Left ventricle myocardium superior (tissue), 1 donor: ENCODE measurements at regions not wholly inside any gene's neighbourhood (a gene's known extent, or its start where the extent isn't known, plus 50 kb on each side); places are given as distances from the start of the nearest gene placed in this dataset.
"Not testable (repeated sequence)": the region's sequence is repeated elsewhere in the genome, so short reads cannot be mapped to it uniquely, and the experiment has no call there.

ENCODE experiments used
- ATAC-seq: fragments of 200-7000 bp; cut with Tn5 transposase; one replicate; pipeline ENCODE4 v1.9.1; 2020; ENCODE audit warnings: mild to moderate bottlenecking, moderate library complexity
- DNase-seq: peaks from one replicate; pipeline ENCODE4 v3.0.0-alpha.2; 2020
- intact Hi-C: fragments of 100-400 bp; cut with micrococcal nuclease; formaldehyde crosslinking; loops from one replicate; pipeline ENCODE4 v1.11.0; 2022
- donor health status: DM: no; HTN: yes; CAD: no; lungs with severe emphysema.

DNA sequence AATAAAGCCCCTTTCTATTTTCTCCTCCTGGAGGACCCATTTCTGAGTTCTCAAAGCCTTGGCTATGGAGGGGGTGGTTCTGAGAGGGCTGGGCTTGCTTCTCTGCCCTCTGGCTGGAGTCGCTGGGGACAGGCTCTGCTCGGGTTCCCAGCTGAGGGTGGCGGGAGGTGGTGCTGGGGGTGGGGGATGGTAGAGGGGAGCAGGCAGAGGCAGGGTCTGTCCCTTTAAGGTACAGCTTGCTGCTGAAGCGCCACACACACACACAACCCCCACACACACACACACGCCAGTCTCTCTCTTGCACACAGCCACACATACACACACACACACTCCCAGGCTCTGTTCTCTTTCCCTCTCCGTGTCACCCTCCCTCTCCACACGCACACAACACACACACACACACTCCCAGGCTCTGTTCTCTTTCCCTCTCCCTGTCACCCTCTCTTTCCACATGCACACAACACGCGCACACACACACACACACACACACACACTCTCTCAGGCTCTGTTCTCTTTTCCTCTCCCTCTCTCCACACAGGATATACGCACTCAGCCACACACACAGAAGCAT lies 69.8 kb upstream of the SSBP3 start:
- DNase-seq (no peak), ATAC-seq (peak; percentile 36)
- intact Hi-C loops, result no loop called here

DNA sequence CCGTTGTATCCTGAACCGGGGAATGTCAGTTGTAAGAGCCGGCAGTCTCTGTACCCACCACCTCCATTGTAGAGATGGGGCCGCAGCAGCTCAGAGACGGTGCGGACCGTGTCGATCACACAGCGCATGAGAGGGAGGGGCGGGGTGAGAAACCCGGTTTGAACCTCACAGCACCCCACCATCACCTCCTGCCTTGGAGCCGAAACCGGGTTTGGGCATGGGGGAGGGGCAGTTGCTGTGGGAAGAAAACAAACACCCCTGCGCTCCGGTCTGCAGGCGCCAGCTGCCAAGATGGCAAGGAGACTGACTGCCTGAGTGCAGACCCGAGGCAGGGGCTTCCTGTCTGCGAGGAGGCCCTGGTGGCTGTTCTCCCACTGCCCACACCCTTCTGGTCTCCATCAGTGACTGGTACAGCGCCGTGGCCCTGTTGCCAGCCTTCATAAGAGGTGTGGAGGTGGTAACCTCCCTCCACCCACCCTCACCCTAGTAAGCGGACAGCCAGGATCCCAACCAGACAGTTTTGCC lies 69.2 kb upstream of the SSBP3 start:
- intact Hi-C loops, result no loop called here
- DNase-seq (no peak), ATAC-seq (peak; percentile 19)

DNA sequence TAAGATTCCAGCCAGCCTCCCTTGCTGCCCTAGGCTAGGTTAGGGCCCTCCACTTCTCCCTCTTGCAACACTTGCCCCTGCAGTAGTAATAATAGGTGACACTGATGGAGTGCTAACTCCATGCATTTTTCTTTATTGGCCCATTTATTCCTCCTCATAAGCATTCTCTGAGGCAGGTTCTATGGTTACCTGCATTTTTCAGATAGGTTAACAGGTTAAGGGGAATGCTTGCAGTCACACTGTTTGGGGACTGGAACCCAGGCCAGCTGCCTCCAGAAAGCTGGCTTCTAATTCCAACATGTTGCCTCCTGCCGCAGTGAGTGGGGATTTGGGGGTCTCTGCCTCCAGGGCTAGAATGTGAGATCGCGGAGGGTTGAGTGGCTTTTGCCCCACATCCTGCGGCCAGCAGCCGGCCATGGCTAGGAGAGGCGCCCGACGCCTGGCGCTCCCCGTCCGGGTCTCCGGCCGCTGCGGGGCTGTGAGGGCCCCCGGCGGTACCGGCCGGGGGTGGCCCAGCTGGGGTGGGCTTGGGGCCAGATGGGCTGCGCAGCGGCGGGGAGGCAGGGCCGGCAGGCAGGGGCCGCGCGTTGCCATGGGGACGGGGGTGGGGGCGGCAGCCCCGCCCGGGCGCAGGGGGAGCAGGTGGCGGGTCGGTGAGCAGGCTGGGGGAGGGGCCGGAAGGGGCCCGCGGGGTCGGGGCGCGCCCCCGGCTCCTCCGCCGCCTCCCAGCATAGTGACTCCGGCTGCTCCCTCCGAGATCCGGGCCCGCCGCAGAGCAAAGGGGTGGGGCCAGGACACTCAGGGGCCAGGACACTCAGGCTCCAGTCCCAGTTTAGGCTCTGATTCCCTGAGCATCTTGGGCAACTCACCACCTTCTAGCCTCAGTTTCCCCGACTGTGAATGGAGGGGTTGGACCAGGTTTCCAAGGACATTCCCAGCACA lies 68.4 kb upstream of the SSBP3 start:
- ATAC-seq (peak; percentile 76), DNase-seq (peak; percentile 51)
- intact Hi-C loops, result no loop called here

DNA sequence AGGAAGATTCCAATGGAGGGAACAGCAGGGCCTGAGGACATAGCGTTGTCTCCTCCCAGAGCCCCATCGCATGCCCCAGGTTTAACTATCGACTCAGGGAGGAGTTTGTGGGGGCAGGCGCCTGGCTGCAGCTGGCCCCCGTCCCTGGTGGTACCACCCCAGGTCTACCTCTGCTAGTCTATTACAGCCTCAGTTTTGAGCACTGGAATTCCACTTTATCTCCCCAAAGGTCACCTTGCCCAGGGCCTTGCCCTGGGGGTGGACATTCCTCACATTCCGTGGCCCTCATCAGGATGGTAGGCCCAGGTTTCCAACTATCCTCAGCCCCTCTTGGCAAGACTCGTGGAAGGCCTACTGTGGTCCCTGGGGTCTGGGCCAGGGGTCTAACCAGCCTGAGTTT lies 65.4 kb upstream of the SSBP3 start:
- ATAC-seq (no peak), DNase-seq (no peak)
- intact Hi-C loops, result no loop called here

DNA sequence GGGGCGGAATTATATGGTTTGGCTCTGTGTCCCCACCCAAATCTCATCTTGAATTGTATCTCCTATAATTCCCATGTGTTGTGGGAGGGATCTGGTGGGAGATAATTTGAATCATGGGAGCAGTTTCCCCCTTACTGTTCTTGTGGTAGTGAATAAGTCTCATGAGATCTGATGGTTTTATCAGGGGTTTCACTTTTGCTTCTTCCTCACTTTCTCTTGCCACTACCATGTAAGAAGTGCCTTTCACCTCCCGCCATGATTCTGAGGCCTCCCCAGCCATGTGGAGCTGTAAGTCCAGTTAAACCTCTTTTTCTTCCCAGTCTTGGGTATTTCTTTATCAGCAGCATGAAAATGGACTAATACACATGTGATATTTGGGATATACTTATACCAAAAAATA lies 63.2 kb upstream of the SSBP3 start:
- ATAC-seq, intact Hi-C loops, DNase-seq: not testable (repeated sequence)

DNA sequence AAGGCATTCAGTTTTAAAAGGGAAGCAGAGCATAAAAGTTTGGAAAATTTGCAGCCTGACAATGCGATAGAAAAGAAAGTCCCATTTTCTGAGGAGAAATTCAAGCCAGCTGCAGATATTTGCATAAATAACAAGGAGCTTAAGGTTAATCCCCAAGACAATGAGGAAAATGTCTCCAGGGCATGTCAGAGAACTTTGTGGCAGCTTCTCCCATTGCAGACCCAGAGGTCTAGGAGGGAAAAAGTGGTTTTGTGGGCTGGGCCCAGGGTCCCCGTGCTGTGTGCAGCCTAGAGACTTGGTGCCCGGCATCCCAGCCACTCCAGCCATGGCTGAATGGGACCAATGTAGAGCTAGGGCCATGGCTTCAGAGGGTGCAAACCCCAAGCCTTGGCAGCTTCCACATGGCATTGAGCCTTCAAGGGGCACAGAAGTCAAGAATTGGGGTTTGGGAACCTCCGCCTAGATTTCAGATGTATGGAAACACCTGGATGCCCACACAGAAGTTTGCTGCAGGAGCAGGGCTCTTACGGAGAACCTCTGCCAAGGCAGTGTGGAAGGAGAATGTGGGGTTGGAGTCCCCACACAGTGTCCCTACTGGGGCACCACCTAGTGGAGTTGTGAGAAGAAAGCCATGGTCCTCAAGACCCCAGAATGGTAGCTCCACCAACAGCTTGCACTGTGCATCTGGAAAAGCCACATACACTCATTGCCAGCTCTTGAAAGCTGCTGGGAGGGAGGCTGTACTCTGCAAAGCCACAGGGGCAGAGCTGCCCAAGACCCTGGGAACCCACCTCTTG lies 62.3 kb upstream of the SSBP3 start:
- intact Hi-C loops, DNase-seq, ATAC-seq: not testable (repeated sequence)

DNA sequence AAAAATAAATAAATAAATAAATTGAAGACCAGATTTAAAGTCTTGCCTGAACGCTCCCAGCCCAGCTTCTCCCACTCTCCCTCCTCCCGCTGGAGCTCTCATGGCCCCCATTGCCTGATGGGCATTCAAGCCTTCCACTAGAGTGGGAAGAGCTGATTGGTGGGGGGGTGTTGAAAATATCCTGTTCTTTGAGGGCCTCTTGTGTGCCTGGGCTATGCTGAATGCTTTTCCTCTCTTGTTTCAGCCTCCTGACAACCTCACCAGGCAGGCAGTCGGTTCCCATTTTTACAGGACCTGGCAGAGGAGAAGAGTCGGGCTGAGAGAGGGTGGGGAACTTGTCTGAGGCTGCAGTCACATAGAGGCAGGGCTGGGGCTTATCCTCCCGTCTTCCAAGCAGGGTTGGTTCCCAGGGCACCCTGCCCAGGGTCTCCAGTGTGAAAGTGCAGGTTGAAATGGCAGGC lies 59.2 kb upstream of the SSBP3 start:
- ATAC-seq (no peak), DNase-seq (no peak)
- intact Hi-C loops, result no loop called here

DNA sequence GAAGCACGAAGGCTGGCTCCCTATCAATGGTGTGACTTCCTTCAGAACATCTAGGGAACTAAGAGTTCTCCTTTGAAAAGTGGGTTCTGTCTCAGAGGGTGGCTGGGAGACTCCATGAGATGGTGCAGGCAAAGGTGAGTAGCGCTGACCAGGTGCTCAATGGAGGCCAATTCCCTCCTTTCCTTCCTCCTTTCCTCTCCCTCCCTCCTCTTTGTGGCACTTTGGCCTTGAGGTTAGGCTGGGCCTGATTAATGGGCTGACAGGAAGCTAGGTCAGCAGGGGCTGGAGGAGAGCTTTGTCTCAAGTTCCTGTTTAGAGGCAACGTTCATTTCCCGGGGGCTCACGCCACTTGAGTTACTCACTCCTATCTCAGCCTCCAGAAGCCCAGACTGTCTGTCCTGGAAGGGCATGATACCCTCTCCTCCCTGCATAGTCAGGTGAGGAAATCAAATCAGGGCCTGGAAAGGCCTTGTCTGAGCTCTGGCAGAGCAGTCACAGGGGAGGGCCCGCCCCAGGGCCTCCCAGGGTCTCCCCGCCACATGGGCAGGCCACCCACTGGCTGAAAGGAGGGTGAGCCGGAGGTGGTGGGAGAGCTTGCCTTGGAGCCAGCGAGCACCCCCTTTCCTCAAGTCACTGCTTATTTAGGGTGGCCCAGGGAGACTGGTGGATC lies 58.4 kb upstream of the SSBP3 start:
- ATAC-seq (no peak), DNase-seq (no peak)
- intact Hi-C loops, result no loop called here

DNA sequence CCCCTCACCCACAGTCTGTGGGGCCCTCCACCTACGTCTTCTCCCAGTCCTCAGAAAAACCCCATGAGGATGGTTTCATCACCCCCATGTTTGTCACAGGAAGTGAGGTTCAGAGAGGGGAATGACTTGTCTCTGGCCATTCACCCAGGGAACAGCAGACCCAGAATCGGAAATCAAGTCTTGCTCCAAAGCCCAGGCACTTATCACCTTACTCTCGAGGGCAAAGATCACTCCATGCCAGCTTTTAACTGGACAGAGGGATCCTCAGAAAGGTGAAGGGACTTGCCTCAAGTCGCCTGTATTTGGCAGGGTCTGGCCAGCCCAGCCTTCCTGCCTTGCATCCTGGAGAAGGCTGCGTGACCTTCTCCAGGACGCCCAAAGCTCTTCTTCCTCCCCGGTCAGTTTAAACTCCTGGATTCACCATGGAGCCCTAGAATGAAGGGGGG lies 57.9 kb upstream of the SSBP3 start:
- DNase-seq, result no peak
- intact Hi-C loops, result no loop called here
- no peak for ATAC-seq

DNA sequence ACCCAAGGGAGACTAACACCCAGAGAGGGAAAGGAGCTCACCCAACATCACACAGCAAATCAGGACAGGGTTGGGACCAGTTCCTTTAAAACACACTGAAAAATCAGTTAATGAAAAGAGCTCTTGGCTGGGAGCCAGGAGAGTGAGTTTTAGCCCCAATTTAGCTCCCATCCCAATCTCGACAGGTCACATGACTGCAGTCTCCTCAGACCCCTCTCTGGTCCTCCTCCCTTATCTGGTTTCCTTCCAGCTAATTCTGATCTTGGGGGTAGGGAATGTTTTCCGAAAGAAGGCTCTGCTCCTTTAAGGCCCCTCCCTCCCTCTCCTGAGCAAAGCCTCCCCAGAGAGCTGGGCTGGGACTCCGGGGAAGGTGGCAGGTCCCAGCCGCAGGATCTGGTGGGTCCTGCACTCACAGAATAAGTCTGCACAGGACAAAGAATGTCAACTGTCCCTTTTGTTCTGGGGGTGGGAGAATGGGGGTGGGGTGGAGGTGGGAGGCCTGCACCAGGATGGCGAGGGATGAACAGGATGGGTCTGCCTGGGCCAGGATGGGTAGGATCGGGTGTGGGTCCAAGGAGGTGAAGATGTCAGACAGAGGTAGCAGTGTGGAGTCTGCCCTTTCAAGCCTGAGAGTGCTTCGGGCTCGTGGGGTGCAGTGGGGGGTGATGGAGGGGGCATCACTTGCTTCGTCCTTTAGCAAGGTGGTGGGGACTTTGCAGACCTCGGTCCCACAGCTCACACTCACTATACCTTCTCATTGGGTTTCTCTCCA lies 57.3 kb upstream of the SSBP3 start:
- DNase-seq, result no peak
- intact Hi-C loops, result no loop called here

DNA sequence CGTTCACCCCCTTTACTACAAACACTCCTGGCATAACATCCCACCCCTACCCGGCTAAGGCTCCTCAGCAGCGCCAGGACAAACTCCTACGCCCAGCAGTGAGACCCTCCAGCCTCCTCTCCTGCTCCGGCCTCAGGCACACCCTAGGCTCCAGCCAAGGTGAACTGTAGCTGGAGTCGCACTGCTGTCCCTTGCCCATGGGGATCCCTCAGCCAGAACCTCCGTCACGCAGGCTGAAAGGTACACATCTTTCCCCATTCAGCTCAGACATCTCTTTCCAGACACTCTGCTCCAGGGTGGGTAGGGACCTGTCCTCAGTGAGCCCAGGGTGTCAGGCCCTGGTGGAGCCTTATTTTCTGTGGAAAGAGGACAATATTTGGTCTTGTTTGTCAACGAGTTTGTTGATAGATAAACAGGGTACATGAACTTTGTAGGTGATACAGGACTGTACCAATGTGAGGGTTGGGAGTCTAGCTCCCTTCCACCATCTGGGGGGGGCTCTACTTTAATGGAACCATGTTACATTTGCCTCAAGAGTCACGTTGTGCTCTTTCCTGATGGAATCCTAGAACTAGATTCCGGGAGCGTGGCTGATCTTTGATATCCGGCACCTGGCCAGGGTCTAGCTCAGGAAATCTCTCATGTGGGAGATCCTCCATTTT lies 56.5 kb upstream of the SSBP3 start:
- intact Hi-C loops, result no loop called here
- DNase-seq (no peak), ATAC-seq (no peak)

More for the DNA sequence above, 57.3 kb upstream of the SSBP3 start:
- ATAC-seq, result no peak

DNA sequence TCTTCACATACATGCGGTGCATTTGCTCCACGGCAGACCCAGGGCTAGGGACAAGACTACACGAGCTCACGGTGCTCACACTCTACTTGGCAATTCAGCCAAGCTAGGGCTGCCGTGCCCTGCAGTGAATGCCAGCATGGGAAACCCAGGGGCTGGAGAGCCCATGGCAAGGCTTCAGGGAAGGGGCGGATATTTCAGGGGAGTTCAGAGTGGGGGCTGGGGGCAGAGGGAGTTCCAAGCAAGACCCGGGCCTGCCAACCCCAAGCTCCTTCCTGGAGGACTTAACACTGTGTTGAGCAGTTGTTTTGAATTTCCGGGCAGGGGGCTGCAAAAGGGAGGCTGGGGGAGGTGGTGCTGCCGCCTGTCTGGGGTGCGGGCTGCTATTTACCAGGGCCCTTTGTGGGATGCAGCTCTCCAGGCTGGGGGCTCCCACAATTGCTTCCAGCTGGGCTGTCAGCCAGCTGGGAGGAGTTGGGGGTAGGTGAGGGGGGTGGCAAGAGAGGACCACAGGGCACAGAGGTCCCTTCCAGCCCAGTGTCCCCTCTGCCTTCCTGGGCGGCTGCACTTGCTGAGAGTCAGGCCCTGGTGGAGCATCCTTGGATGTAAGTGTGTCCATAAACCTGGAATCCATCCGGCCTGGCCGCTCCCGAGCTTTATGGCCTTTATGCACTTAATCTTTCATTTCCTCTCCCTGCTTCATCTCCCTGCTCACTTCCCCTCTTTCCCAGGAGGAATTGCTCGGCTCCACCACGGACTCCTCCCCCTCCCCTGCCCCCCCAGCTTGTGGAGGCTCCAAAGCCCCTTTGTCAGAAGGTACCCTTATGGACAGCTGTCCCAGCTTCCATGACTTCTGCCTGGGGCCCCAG lies 55.8 kb upstream of the SSBP3 start:
- DNase-seq (no peak), ATAC-seq (no peak)
- intact Hi-C loops, result no loop called here

DNA sequence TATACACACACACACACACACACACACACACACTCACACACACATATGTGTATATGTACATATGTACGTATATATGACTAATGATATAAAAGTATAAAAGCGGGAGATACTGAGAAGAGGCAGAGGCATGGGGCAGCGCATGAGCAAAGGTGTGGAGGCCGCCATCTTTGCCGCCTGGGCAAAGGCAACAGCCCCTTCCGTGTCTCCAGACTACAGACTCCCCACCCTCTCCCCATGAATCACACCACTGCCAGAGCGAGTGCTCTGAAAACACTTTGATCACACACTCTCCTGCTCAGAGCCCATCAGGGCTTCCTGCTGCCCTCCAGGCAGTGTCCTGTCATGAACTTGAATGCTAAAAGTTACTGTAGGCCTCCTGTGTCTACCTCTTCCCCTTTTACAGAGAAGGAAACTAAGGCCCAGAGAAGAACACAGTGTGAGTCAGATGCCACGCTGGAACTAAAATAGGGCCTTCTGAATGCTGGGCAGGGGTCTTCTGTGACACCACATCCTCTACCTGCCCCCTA lies 54.7 kb upstream of the SSBP3 start:
- intact Hi-C loops, result no loop called here
- DNase-seq, result no peak
- no peak for ATAC-seq

DNA sequence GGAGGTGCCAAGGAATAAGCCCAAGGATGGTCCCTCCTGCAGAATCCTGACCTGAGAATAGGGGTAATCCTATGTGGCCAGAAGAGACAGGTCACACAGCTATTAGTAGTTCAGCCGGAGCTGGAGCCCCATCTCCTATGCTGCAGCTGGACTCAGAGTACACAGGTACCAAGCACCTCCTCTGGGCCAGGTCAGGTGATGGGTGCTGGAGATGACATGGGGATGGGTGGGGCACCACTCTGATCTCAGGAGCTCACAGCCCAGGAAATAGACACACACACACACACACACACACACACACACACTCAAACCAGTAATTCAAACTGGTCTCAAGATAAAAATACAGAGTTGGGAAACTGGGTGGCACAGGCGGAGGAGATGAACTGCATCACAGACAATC lies 54.2 kb upstream of the SSBP3 start:
- DNase-seq (no peak), ATAC-seq (no peak)
- intact Hi-C loops, result no loop called here

DNA sequence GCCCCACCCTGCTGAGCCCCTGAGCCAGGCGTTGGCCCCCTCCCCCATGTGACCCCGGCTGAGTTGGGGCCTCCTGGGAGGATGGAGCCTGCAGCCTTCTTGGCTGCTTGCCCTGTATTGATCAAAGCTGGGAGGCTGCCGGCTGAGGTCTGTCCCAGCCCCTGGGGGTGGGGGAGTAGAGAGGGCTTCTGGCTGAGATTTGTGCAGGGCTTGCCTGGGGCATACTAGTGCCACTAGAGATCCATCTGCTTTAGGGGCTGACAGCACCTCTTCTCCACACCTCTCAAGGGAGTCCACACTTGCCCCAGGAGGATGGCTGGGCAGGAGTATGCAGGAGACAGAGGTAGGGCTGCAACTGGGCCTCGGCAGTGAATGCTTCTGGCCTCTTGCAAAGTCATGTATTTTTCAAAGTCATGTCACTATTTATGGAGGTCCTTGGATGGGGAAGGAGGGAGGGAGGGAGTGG lies 53.6 kb upstream of the SSBP3 start:
- intact Hi-C loops, result no loop called here
- no peak for ATAC-seq

DNA sequence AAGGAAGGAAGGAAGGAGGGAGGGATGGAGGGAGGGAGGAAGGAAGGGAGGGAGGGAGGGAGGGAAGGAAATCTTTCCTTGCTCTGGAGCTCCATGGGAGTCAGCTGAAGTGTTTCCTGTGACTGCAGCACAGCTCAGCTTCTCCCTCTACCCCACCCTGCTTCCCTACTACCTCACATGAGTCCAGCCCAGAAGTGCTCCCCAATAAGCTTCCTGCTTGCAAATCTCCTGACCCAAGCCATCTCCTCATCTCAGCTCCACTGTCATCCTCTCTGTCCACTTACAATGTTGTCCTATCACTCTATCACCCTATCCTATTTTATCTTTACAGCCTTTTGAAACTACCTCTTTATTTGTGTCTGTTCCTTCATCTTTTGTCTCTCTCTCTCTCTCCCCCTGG lies 52.9 kb upstream of the SSBP3 start:
- intact Hi-C loops, result no loop called here
- DNase-seq (no peak), ATAC-seq (no peak)

More for the DNA sequence above, 53.6 kb upstream of the SSBP3 start:
- DNase-seq, result no peak
